ENCODE measurements at regions not wholly inside any gene's neighbourhood (a gene's known extent, or its start where the extent isn't known, plus 50 kb on each side); places are given as distances from the start of the nearest gene placed in this dataset.
"Not testable (repeated sequence)": the region's sequence is repeated elsewhere in the genome, so short reads cannot be mapped to it uniquely, and the experiment has no call there.

- H3K27me3 ChIP-seq, result no peaks in the 10 kb centered on the region
- H3K4me3 ChIP-seq, result no peak overlapping the region
- no peaks in the 10 kb centered on the region for H3K9me3 ChIP-seq
- H3K27ac ChIP-seq, result no peak overlapping the region
- no peak for TF ChIP-seq CTCF (IDR thresholded peaks at IDR 0.05)
- TF ChIP-seq POLR2A (IDR thresholded peaks at IDR 0.05), result no peak
- H3K36me3 ChIP-seq, result no peaks in the 10 kb centered on the region
- DNase-seq, result no peak
- no peaks in the 10 kb centered on the region for H3K4me1 ChIP-seq
These were observed 128.8 kb downstream of the ASMT start for GRCh38 chrX:1743663-1744062.

GRCh38 chrX:1748408-1748807 lies 133.5 kb downstream of the ASMT start:
- Histone ChIP-seq H3K4me1 (no peaks in the 10 kb centered on the region), H3K4me3 (no peak overlapping the region), H3K27me3 (no peaks in the 10 kb centered on the region), H3K9me3 (no peaks in the 10 kb centered on the region), H3K27ac (no peak overlapping the region), H3K36me3 (no peaks in the 10 kb centered on the region)
- DNase-seq, result no peak
- TF ChIP-seq CTCF (IDR thresholded peaks at IDR 0.05) (no peak), POLR2A (IDR thresholded peaks at IDR 0.05) (no peak)

DNA sequence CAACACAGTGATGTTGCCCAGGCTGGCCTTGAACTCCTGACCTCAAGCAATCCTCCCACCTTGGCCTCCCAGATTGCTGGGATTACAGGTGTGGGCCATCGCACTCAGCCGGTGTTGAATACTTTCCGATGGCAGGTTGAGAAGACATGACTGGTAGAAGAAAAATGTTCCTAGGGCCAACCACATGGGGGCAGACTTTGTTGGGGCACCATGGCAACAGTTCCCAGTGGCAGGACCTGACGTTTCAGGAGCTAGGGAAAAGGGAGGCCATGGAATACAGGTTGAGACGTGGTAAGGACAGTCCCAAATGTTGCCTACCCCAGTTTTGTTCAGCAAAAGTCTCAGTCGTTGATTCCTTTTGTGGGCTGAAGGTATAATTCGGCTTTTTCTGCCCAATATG lies 134.6 kb downstream of the ASMT start:
- no peaks in the 10 kb centered on the region for H3K27me3 ChIP-seq
- no peaks in the 10 kb centered on the region for H3K36me3 ChIP-seq
- H3K4me1 ChIP-seq, result no peaks in the 10 kb centered on the region
- H3K9me3 ChIP-seq, result no peaks in the 10 kb centered on the region
- H3K4me3 ChIP-seq, result no peak overlapping the region
- no peak for DNase-seq
- TF ChIP-seq CTCF (IDR thresholded peaks at IDR 0.05), result no peak
- TF ChIP-seq POLR2A (IDR thresholded peaks at IDR 0.05), result no peak
- no peak overlapping the region for H3K27ac ChIP-seq

DNA sequence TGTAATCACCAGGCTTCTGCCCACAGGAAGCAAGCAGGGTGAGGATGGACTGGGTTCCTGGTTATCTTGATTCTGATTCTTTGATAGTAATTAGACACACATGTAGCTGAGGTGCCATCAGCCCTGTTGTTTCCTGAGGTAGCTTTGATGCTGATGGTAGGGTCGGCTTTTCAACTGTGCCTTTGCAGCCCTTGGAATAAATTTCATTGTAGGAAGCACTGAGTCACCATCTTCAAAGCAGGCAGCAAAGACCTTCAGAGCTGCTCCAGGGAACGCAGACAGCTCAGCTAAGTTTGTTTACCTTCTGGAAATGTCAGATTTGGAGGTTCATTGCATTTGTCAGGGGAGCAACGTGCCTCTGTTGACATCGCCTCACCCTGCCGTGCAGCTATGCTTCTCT lies 135.4 kb downstream of the ASMT start:
- H3K27ac ChIP-seq, result no peak overlapping the region
- H3K27me3 ChIP-seq, result no peaks in the 10 kb centered on the region
- no peaks in the 10 kb centered on the region for H3K4me1 ChIP-seq
- H3K36me3 ChIP-seq, result no peaks in the 10 kb centered on the region
- no peaks in the 10 kb centered on the region for H3K9me3 ChIP-seq
- no peak for TF ChIP-seq CTCF (IDR thresholded peaks at IDR 0.05)
- no peak for TF ChIP-seq POLR2A (IDR thresholded peaks at IDR 0.05)
- no peak for DNase-seq
- no peak overlapping the region for H3K4me3 ChIP-seq

GRCh38 chrX:1751781-1752180 lies 136.9 kb downstream of the ASMT start:
- no peak overlapping the region for H3K27ac ChIP-seq
- H3K4me3 ChIP-seq, result no peak overlapping the region
- no peak for DNase-seq
- no peak for TF ChIP-seq POLR2A (IDR thresholded peaks at IDR 0.05)
- TF ChIP-seq CTCF (IDR thresholded peaks at IDR 0.05), result no peak
- H3K9me3 ChIP-seq, result peaks cover 0 to 8% (median 0%) of the 10 kb centered on the region in 4 donors
- H3K4me1 ChIP-seq, result no peaks in the 10 kb centered on the region
- H3K27me3 ChIP-seq, result no peaks in the 10 kb centered on the region
- H3K36me3 ChIP-seq, result no peaks in the 10 kb centered on the region

- H3K9me3 ChIP-seq, result peaks cover 0 to 15% (median 0%) of the 10 kb centered on the region in 4 donors
- not testable (repeated sequence) for H3K36me3 ChIP-seq, H3K27ac ChIP-seq, H3K4me1 ChIP-seq, H3K27me3 ChIP-seq, H3K4me3 ChIP-seq, DNase-seq
These were observed 137.9 kb downstream of the ASMT start for GRCh38 chrX:1752799-1753198.

Data from Peyer's patch (tissue), 4 donors.